ENCODE measurements at regions not wholly inside any gene's neighbourhood (a gene's known extent, or its start where the extent isn't known, plus 50 kb on each side); places are given as distances from the start of the nearest gene placed in this dataset.
"Not testable (repeated sequence)": the region's sequence is repeated elsewhere in the genome, so short reads cannot be mapped to it uniquely, and the experiment has no call there.

GRCh38 chr7:121730869-121731268, 142.1 kb upstream of the PTPRZ1 start:
- in situ Hi-C loops (cut with HindIII; ENCODE audit: low sequenced_read_pairs), result no loop called here
- no peak overlapping the region for H3K4me3 ChIP-seq (ENCODE audit: low read depth, low read length)
- TF ChIP-seq CTCF (IDR thresholded peaks at IDR 0.05; ENCODE audit: low read depth, low read length, missing control alignments), result no peak

GRCh38 chr7:121714559-121715303, 158.2 kb upstream of the PTPRZ1 start:
- no peak for DNase-seq (ENCODE audit: low read depth)
- H3K4me3 ChIP-seq (ENCODE audit: low read depth, low read length), result no peak overlapping the region
- in situ Hi-C loops (cut with HindIII; ENCODE audit: low sequenced_read_pairs), result no loop called here
- no peak for TF ChIP-seq CTCF (IDR thresholded peaks at IDR 0.05; ENCODE audit: low read depth, low read length, missing control alignments)

More at GRCh38 chr7:121730869-121731268, 142.1 kb upstream of the PTPRZ1 start:
- no peak for DNase-seq (ENCODE audit: low read depth)

- in situ Hi-C loops (cut with HindIII; ENCODE audit: low sequenced_read_pairs); H3K4me3 ChIP-seq (ENCODE audit: low read depth, low read length); DNase-seq (ENCODE audit: low read depth): not testable (repeated sequence)
Observed at GRCh38 chr7:121712961-121713360, 160.0 kb upstream of the PTPRZ1 start.

GRCh38 chr7:121697731-121698316, 175.1 kb upstream of the PTPRZ1 start:
- TF ChIP-seq CTCF (IDR thresholded peaks at IDR 0.05; ENCODE audit: low read depth, low read length, missing control alignments), result no peak
- no peak for DNase-seq (ENCODE audit: low read depth)
- no peak overlapping the region for H3K4me3 ChIP-seq (ENCODE audit: low read depth, low read length)
- in situ Hi-C loops (cut with HindIII; ENCODE audit: low sequenced_read_pairs), result no loop called here

GRCh38 chr7:121696954-121697353, 176.0 kb upstream of the PTPRZ1 start:
- DNase-seq (ENCODE audit: low read depth), result no peak
- H3K4me3 ChIP-seq (ENCODE audit: low read depth, low read length), result no peak overlapping the region
- no peak for TF ChIP-seq CTCF (IDR thresholded peaks at IDR 0.05; ENCODE audit: low read depth, low read length, missing control alignments)
- in situ Hi-C loops (cut with HindIII; ENCODE audit: low sequenced_read_pairs), result no loop called here

GRCh38 chr7:121689749-121690148, 183.2 kb upstream of the PTPRZ1 start:
- no peak for DNase-seq (ENCODE audit: low read depth)
- H3K4me3 ChIP-seq (ENCODE audit: low read depth, low read length), result no peak overlapping the region
- no peak for TF ChIP-seq CTCF (IDR thresholded peaks at IDR 0.05; ENCODE audit: low read depth, low read length, missing control alignments)
- in situ Hi-C loops (cut with HindIII; ENCODE audit: low sequenced_read_pairs), result no loop called here

GRCh38 chr7:121681700-121682099, 191.3 kb upstream of the PTPRZ1 start:
- no peak for DNase-seq (ENCODE audit: low read depth)
- no peak overlapping the region for H3K4me3 ChIP-seq (ENCODE audit: low read depth, low read length)
- in situ Hi-C loops (cut with HindIII; ENCODE audit: low sequenced_read_pairs), result no loop called here
- no peak for TF ChIP-seq CTCF (IDR thresholded peaks at IDR 0.05; ENCODE audit: low read depth, low read length, missing control alignments)
